Lower leg skin (tissue), 4 donors: ENCODE measurements at regions not wholly inside any gene's neighbourhood (a gene's known extent, or its start where the extent isn't known, plus 50 kb on each side); places are given as distances from the start of the nearest gene placed in this dataset.

ENCODE experiments used
- DNase-seq, 2 donors: peaks; one replicate each; pipeline ENCODE4 v3.0.0-alpha.2; 2019; ENCODE audit warnings: low spot score in 2 of 2
- H3K4me3 ChIP-seq: fragments of 200-600 bp; sonication (generic); 2 replicates; pipeline ENCODE4 v1.5.1; 2017; ENCODE audit warnings: mild to moderate bottlenecking, low read depth; ENCODE audit not compliant: poor library complexity, severe bottlenecking
- CTCF ChIP-seq, 3 donors: fragments of 450-650 bp; IDR thresholded peaks; one replicate each; pipeline ENCODE4 v1.5.1; 2016; ENCODE audit warnings: antibody characterized with exemption in 3 of 3, mild to moderate bottlenecking in 3 of 3, moderate library complexity in 2 of 3
- POLR2A ChIP-seq, 2 donors: fragments of 450-650 bp; IDR thresholded peaks; one replicate each; pipeline ENCODE4 v1.6.1; 2016 to 2017; ENCODE audit warnings: antibody characterized with exemption in 2 of 2, mild to moderate bottlenecking in 1 of 2, moderate library complexity in 1 of 2
- WGBS, 2 donors: methylation state at CpG; one replicate each; pipeline ENCODE4 v1.1.5; 2018; 5-methylcytosine and 5-hydroxymethylcytosine counted together
- intact Hi-C: fragments of 100-400 bp; cut with DNase I; formaldehyde crosslinking; loops from one replicate; pipeline ENCODE4 v1.15.0; 2023; ENCODE audit warnings: low total_unique reads

- WGBS, 2 donors, result 72 to 84% methylated on average over 3 of the region's 3 CpGs
- no peak for TF ChIP-seq POLR2A (IDR thresholded peaks at IDR 0.05)
- TF ChIP-seq CTCF (IDR thresholded peaks at IDR 0.05), result no peak
- no peak overlapping the region for H3K4me3 ChIP-seq
- intact Hi-C loops, result no loop called here
- DNase-seq, result no peak
Observed at GRCh38 chr6:54595844-54596243, 250.7 kb upstream of the FAM83B start.

GRCh38 chr6:54598787-54599313 is 247.7 kb upstream of the FAM83B start:
- intact Hi-C loops, result no loop called here
- WGBS, 2 donors, result 46 to 67% methylated on average over 5 of the region's 5 CpGs
- no peak for DNase-seq
- TF ChIP-seq POLR2A (IDR thresholded peaks at IDR 0.05), result no peak
- no peak for TF ChIP-seq CTCF (IDR thresholded peaks at IDR 0.05)
- H3K4me3 ChIP-seq, result no peak overlapping the region

GRCh38 chr6:54601600-54602300 is 244.8 kb upstream of the FAM83B start:
- WGBS, 2 donors, result 38 to 43% methylated on average over 3 of the region's 3 CpGs
- TF ChIP-seq CTCF (IDR thresholded peaks at IDR 0.05), result no peak
- no peak for TF ChIP-seq POLR2A (IDR thresholded peaks at IDR 0.05)

GRCh38 chr6:54602591-54602990 is 244.0 kb upstream of the FAM83B start:
- DNase-seq, result no peak
- TF ChIP-seq POLR2A (IDR thresholded peaks at IDR 0.05), result no peak
- no peak for TF ChIP-seq CTCF (IDR thresholded peaks at IDR 0.05)
- no peak overlapping the region for H3K4me3 ChIP-seq
- intact Hi-C loops, result no loop called here
- WGBS, 2 donors, result 65 to 67% methylated on average over 3 of the region's 3 CpGs

More at GRCh38 chr6:54601600-54602300, 244.8 kb upstream of the FAM83B start:
- no peak overlapping the region for H3K4me3 ChIP-seq
- DNase-seq, result no peak
- intact Hi-C loops, result no loop called here

GRCh38 chr6:54609981-54610380 is 236.6 kb upstream of the FAM83B start:
- intact Hi-C loops, result no loop called here
- DNase-seq, result no peak
- no peak overlapping the region for H3K4me3 ChIP-seq
- TF ChIP-seq CTCF (IDR thresholded peaks at IDR 0.05), result no peak
- no peak for TF ChIP-seq POLR2A (IDR thresholded peaks at IDR 0.05)

- no peak for DNase-seq
- intact Hi-C loops, result no loop called here
- WGBS, 2 donors, result 78 to 80% methylated on average over 1 of the region's 1 CpG
- TF ChIP-seq CTCF (IDR thresholded peaks at IDR 0.05), result no peak
- no peak for TF ChIP-seq POLR2A (IDR thresholded peaks at IDR 0.05)
- no peak overlapping the region for H3K4me3 ChIP-seq
Observed at GRCh38 chr6:54613596-54613995, 233.0 kb upstream of the FAM83B start.
